ENCODE measurements at regions not wholly inside any gene's neighbourhood (a gene's known extent, or its start where the extent isn't known, plus 50 kb on each side); places are given as distances from the start of the nearest gene placed in this dataset.

- TF ChIP-seq CTCF (IDR thresholded peaks at IDR 0.05) = no peak
- TF ChIP-seq POLR2A (IDR thresholded peaks at IDR 0.05) = no peak
- TF ChIP-seq POLR2AphosphoS5 (IDR thresholded peaks at IDR 0.05) = no peak
- Histone ChIP-seq H3K27ac (no peak overlapping the region), H3K4me1 (no peaks in the 10 kb centered on the region), H3K36me3 (no peaks in the 10 kb centered on the region), H3K27me3 (no peaks in the 10 kb centered on the region), H3K4me3 (no peak overlapping the region), H3K9me3 (no peaks in the 10 kb centered on the region)
- no peak for DNase-seq (ENCODE audit: low spot score in 2 of 2)
- intact Hi-C loops (cut with DNase I; ENCODE audit: low total_unique reads) = no loop called here
Observed at GRCh38 chr2:195413422-195413821, 243.6 kb upstream of the SLC39A10 start.

- Histone ChIP-seq H3K27ac (no peak overlapping the region), H3K36me3 (no peaks in the 10 kb centered on the region), H3K9me3 (no peaks in the 10 kb centered on the region), H3K4me3 (no peak overlapping the region), H3K4me1 (no peaks in the 10 kb centered on the region), H3K27me3 (no peaks in the 10 kb centered on the region)
- no peak for DNase-seq (ENCODE audit: low spot score in 2 of 2)
- TF ChIP-seq POLR2A (IDR thresholded peaks at IDR 0.05) = no peak
- no peak for TF ChIP-seq POLR2AphosphoS5 (IDR thresholded peaks at IDR 0.05)
- TF ChIP-seq CTCF (IDR thresholded peaks at IDR 0.05) = no peak
- intact Hi-C loops (cut with DNase I; ENCODE audit: low total_unique reads) = no loop called here
Observed at GRCh38 chr2:195411219-195411687, 245.8 kb upstream of the SLC39A10 start.

GRCh38 chr2:195410074-195410671, 246.9 kb upstream of the SLC39A10 start:
- no peak for DNase-seq (ENCODE audit: low spot score in 2 of 2)
- intact Hi-C loops (cut with DNase I; ENCODE audit: low total_unique reads) = no loop called here
- no peaks in the 10 kb centered on the region for H3K4me1 ChIP-seq
- H3K27ac ChIP-seq = no peak overlapping the region
- H3K9me3 ChIP-seq = no peaks in the 10 kb centered on the region
- no peaks in the 10 kb centered on the region for H3K36me3 ChIP-seq
- no peaks in the 10 kb centered on the region for H3K27me3 ChIP-seq
- H3K4me3 ChIP-seq = no peak overlapping the region
- TF ChIP-seq CTCF (IDR thresholded peaks at IDR 0.05) = no peak
- TF ChIP-seq POLR2AphosphoS5 (IDR thresholded peaks at IDR 0.05) = no peak
- TF ChIP-seq POLR2A (IDR thresholded peaks at IDR 0.05) = no peak

GRCh38 chr2:195408811-195409210, 248.2 kb upstream of the SLC39A10 start:
- Histone ChIP-seq H3K9me3 (no peaks in the 10 kb centered on the region), H3K4me1 (no peaks in the 10 kb centered on the region), H3K27me3 (no peaks in the 10 kb centered on the region), H3K27ac (no peak overlapping the region), H3K36me3 (no peaks in the 10 kb centered on the region), H3K4me3 (no peak overlapping the region)
- intact Hi-C loops (cut with DNase I; ENCODE audit: low total_unique reads) = no loop called here
- no peak for TF ChIP-seq POLR2A (IDR thresholded peaks at IDR 0.05)
- no peak for TF ChIP-seq POLR2AphosphoS5 (IDR thresholded peaks at IDR 0.05)
- no peak for TF ChIP-seq CTCF (IDR thresholded peaks at IDR 0.05)
- no peak for DNase-seq (ENCODE audit: low spot score in 2 of 2)

- Histone ChIP-seq H3K27me3 (no peaks in the 10 kb centered on the region), H3K36me3 (no peaks in the 10 kb centered on the region), H3K9me3 (no peaks in the 10 kb centered on the region), H3K27ac (no peak overlapping the region), H3K4me3 (no peak overlapping the region), H3K4me1 (no peaks in the 10 kb centered on the region)
- intact Hi-C loops (cut with DNase I; ENCODE audit: low total_unique reads) = no loop called here
- no peak for DNase-seq (ENCODE audit: low spot score in 2 of 2)
- TF ChIP-seq CTCF (IDR thresholded peaks at IDR 0.05) (no peak), POLR2AphosphoS5 (IDR thresholded peaks at IDR 0.05) (no peak), POLR2A (IDR thresholded peaks at IDR 0.05) (no peak)
Observed at GRCh38 chr2:195408196-195408595, 248.8 kb upstream of the SLC39A10 start.

All from breast epithelium (tissue), 4 donors.